Activated naive CD4-positive, alpha-beta T cell treated with anti-CD3 and anti-CD28 coated beads for 36 hours (primary cell): ENCODE measurements at regions not wholly inside any gene's neighbourhood (a gene's known extent, or its start where the extent isn't known, plus 50 kb on each side); places are given as distances from the start of the nearest gene placed in this dataset.

Experiments used
- CTCF ChIA-PET: fragments of 350-600 bp; sonication (Branson Sonifier 250); formaldehyde crosslinking; loops from one replicate; lab custom pipeline; 2021; ENCODE audit warnings: antibody characterized with exemption; lab: Charles Lee
- DNase-seq: peaks from one replicate; pipeline ENCODE4 v3.0.0-alpha.2; 2020
- H3K27ac Mint-ChIP-seq: one replicate; pipeline ENCODE4 v1.8.0; 2021; ENCODE audit warnings: mild to moderate bottlenecking, mixed read lengths
- H3K27me3 Mint-ChIP-seq: one replicate; pipeline ENCODE4 v1.8.0; 2021; ENCODE audit warnings: low read depth, mixed read lengths
- H3K36me3 Mint-ChIP-seq: one replicate; pipeline ENCODE4 v1.8.0; 2021; ENCODE audit warnings: low read depth, mixed read lengths
- H3K4me1 Mint-ChIP-seq: one replicate; pipeline ENCODE4 v1.8.0; 2021; ENCODE audit warnings: low read depth, mixed read lengths
- H3K4me3 Mint-ChIP-seq: one replicate; pipeline ENCODE4 v1.8.0; 2021; ENCODE audit warnings: mild to moderate bottlenecking, moderate library complexity, mixed read lengths
- H3K9me3 Mint-ChIP-seq: one replicate; pipeline ENCODE4 v1.8.0; 2021; ENCODE audit warnings: mixed read lengths
- intact Hi-C: fragments of 100-400 bp; cut with micrococcal nuclease; formaldehyde crosslinking; loops from one replicate; pipeline ENCODE4 v1.15.1; 2023

- Mint-ChIP-seq H3K9me3 (no peaks in the 10 kb centered on the region), H3K4me3 (no peak overlapping the region), H3K27ac (no peak overlapping the region), H3K27me3 (peaks cover 2% of the 10 kb centered on the region), H3K36me3 (no peaks in the 10 kb centered on the region), H3K4me1 (no peaks in the 10 kb centered on the region)
- intact Hi-C loops = no loop called here
- no peak for DNase-seq
- CTCF ChIA-PET = no interaction called here
Measured at GRCh38 chr6:119802464-119802863, 452.9 kb upstream of the MAN1A1 start.

- no peak overlapping the region for H3K4me3 Mint-ChIP-seq
- CTCF ChIA-PET = no interaction called here
- H3K27me3 Mint-ChIP-seq = peaks cover 2% of the 10 kb centered on the region
- H3K27ac Mint-ChIP-seq = no peak overlapping the region
- no peaks in the 10 kb centered on the region for H3K9me3 Mint-ChIP-seq
- intact Hi-C loops = no loop called here
- no peaks in the 10 kb centered on the region for H3K36me3 Mint-ChIP-seq
- H3K4me1 Mint-ChIP-seq = no peaks in the 10 kb centered on the region
- DNase-seq = no peak
Measured at GRCh38 chr6:119801056-119801455, 451.5 kb upstream of the MAN1A1 start.

- H3K27ac Mint-ChIP-seq = no peak overlapping the region
- H3K36me3 Mint-ChIP-seq = no peaks in the 10 kb centered on the region
- DNase-seq = no peak
- H3K9me3 Mint-ChIP-seq = no peaks in the 10 kb centered on the region
- H3K27me3 Mint-ChIP-seq = peaks cover 2% of the 10 kb centered on the region
- H3K4me3 Mint-ChIP-seq = no peak overlapping the region
- no peaks in the 10 kb centered on the region for H3K4me1 Mint-ChIP-seq
- CTCF ChIA-PET = no interaction called here
- intact Hi-C loops = no loop called here
Measured at GRCh38 chr6:119800526-119800925, 451.0 kb upstream of the MAN1A1 start.

- no peak for DNase-seq
- intact Hi-C loops = no loop called here
- CTCF ChIA-PET = no interaction called here
- H3K9me3 Mint-ChIP-seq = no peaks in the 10 kb centered on the region
- H3K4me1 Mint-ChIP-seq = no peaks in the 10 kb centered on the region
- no peaks in the 10 kb centered on the region for H3K36me3 Mint-ChIP-seq
- H3K27ac Mint-ChIP-seq = no peak overlapping the region
- H3K27me3 Mint-ChIP-seq = peaks cover 2% of the 10 kb centered on the region
- H3K4me3 Mint-ChIP-seq = no peak overlapping the region
Measured at GRCh38 chr6:119799596-119800509, 450.3 kb upstream of the MAN1A1 start.

- no peak overlapping the region for H3K27ac Mint-ChIP-seq
- no peak overlapping the region for H3K4me3 Mint-ChIP-seq
- H3K9me3 Mint-ChIP-seq = no peaks in the 10 kb centered on the region
- H3K4me1 Mint-ChIP-seq = no peaks in the 10 kb centered on the region
- no peaks in the 10 kb centered on the region for H3K27me3 Mint-ChIP-seq
- CTCF ChIA-PET = no interaction called here
- no peaks in the 10 kb centered on the region for H3K36me3 Mint-ChIP-seq
- intact Hi-C loops = no loop called here
- no peak for DNase-seq
Measured at GRCh38 chr6:119791736-119792135, 442.2 kb upstream of the MAN1A1 start.

GRCh38 chr6:119781365-119781764 is 431.8 kb upstream of the MAN1A1 start:
- H3K36me3 Mint-ChIP-seq = no peaks in the 10 kb centered on the region
- H3K4me3 Mint-ChIP-seq = no peak overlapping the region
- intact Hi-C loops = no loop called here
- H3K4me1 Mint-ChIP-seq = no peaks in the 10 kb centered on the region
- CTCF ChIA-PET = no interaction called here
- H3K27ac Mint-ChIP-seq = no peak overlapping the region
- no peak for DNase-seq
- peaks cover 4% of the 10 kb centered on the region for H3K27me3 Mint-ChIP-seq
- H3K9me3 Mint-ChIP-seq = no peaks in the 10 kb centered on the region

- intact Hi-C loops = no loop called here
- peaks cover 12% of the 10 kb centered on the region for H3K27me3 Mint-ChIP-seq
- no peak overlapping the region for H3K27ac Mint-ChIP-seq
- no peak for DNase-seq
- no peaks in the 10 kb centered on the region for H3K4me1 Mint-ChIP-seq
- no peak overlapping the region for H3K4me3 Mint-ChIP-seq
- H3K36me3 Mint-ChIP-seq = no peaks in the 10 kb centered on the region
- CTCF ChIA-PET = no interaction called here
- H3K9me3 Mint-ChIP-seq = peaks cover 2% of the 10 kb centered on the region
Measured at GRCh38 chr6:119768201-119768600, 418.6 kb upstream of the MAN1A1 start.

- DNase-seq = no peak
- Mint-ChIP-seq H3K4me3 (no peak overlapping the region), H3K27me3 (peaks cover 12% of the 10 kb centered on the region), H3K27ac (no peak overlapping the region), H3K4me1 (no peaks in the 10 kb centered on the region), H3K9me3 (no peaks in the 10 kb centered on the region), H3K36me3 (no peaks in the 10 kb centered on the region)
- CTCF ChIA-PET = no interaction called here
- intact Hi-C loops = no loop called here
Measured at GRCh38 chr6:119764927-119765681, 415.5 kb upstream of the MAN1A1 start.

- no peaks in the 10 kb centered on the region for H3K9me3 Mint-ChIP-seq
- DNase-seq = no peak
- intact Hi-C loops = no loop called here
- H3K27me3 Mint-ChIP-seq = peaks cover 9% of the 10 kb centered on the region
- H3K4me1 Mint-ChIP-seq = no peaks in the 10 kb centered on the region
- no peak overlapping the region for H3K27ac Mint-ChIP-seq
- H3K36me3 Mint-ChIP-seq = no peaks in the 10 kb centered on the region
- CTCF ChIA-PET = no interaction called here
- no peak overlapping the region for H3K4me3 Mint-ChIP-seq
Measured at GRCh38 chr6:119760046-119760445, 410.5 kb upstream of the MAN1A1 start.

- Mint-ChIP-seq H3K27ac (no peak overlapping the region), H3K36me3 (no peaks in the 10 kb centered on the region), H3K4me3 (no peak overlapping the region), H3K9me3 (no peaks in the 10 kb centered on the region), H3K27me3 (peaks cover 11% of the 10 kb centered on the region), H3K4me1 (no peaks in the 10 kb centered on the region)
- intact Hi-C loops = no loop called here
- DNase-seq = no peak
- CTCF ChIA-PET = interaction anchor here (0.8 kb wide), 1 partner anchor 16 kb away, joined by 3 read pairs; no protein-coding TSS in a partner anchor
Measured at GRCh38 chr6:119758385-119758784, 408.8 kb upstream of the MAN1A1 start.

GRCh38 chr6:119757467-119757866 is 407.9 kb upstream of the MAN1A1 start:
- Mint-ChIP-seq H3K36me3 (no peaks in the 10 kb centered on the region), H3K4me3 (no peak overlapping the region), H3K9me3 (no peaks in the 10 kb centered on the region), H3K27ac (no peak overlapping the region), H3K27me3 (peaks cover 14% of the 10 kb centered on the region), H3K4me1 (no peaks in the 10 kb centered on the region)
- intact Hi-C loops = no loop called here
- CTCF ChIA-PET = no interaction called here
- no peak for DNase-seq

GRCh38 chr6:119749335-119749734 is 399.8 kb upstream of the MAN1A1 start:
- DNase-seq = no peak
- H3K27me3 Mint-ChIP-seq = peaks cover 5% of the 10 kb centered on the region
- no peaks in the 10 kb centered on the region for H3K36me3 Mint-ChIP-seq
- CTCF ChIA-PET = no interaction called here
- H3K27ac Mint-ChIP-seq = no peak overlapping the region
- H3K9me3 Mint-ChIP-seq = no peaks in the 10 kb centered on the region
- intact Hi-C loops = loop anchor here (10.0 kb wide), 1 partner anchor 625 kb away; no protein-coding TSS in a partner anchor
- H3K4me3 Mint-ChIP-seq = no peak overlapping the region
- no peaks in the 10 kb centered on the region for H3K4me1 Mint-ChIP-seq
